H54 (cell line): ENCODE measurements at regions not wholly inside any gene's neighbourhood (a gene's known extent, or its start where the extent isn't known, plus 50 kb on each side); places are given as distances from the start of the nearest gene placed in this dataset.

Experiments used
- DNase-seq: peaks from one replicate; pipeline ENCODE4 v3.0.0; 2011; ENCODE audit warnings: low spot score, mixed read lengths; ENCODE audit not compliant: insufficient read length
- FAIRE-seq: peaks from 3 replicates; lab custom pipeline; 2011; peaks lifted over from hg19 to GRCh38; lab: Jason Lieb, UNC
- POLR2A ChIP-seq: IDR thresholded peaks from 2 replicates; pipeline ENCODE4 v1.6.1; 2011; ENCODE audit warnings: low read depth, mild to moderate bottlenecking, low read length

DNA sequence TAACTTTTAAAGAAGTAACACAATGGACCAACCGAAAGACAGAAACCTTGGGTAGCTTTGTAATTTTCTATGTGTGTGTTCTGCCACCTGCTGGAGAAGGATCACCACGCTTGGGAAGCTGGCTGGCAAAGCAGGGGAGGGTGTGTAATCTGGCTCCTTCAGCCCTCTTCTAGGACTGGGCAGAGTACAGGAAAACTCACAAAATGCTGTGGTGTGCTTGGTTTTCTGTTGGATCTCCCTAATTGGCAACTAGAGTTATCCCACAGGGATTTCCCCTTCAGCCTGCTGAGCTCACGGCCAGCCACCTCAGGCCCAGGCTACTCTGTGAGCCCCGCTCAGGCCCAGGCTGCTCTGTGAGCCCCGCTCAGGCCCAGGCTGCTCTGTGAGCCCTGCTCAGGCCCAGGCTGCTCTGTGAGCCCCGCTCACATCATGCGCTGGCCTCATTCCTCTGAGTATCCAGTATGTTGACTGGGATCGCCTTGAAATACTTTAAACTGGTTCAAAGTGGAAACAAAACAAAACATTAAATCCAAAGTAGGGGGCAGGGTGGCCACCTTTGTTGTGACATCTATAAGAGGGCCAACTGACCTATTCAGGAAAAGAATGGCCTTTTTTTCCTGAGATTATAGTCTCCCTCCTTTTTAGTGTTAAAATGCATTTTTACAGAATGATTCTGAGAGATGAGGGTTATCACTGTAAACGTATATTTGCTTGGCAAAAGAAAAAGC, 52.0 kb upstream of the RNU6-8 start:
- DNase-seq (peak; percentile 21), FAIRE-seq (peak; percentile 86)
- TF ChIP-seq POLR2A = no peak

DNA sequence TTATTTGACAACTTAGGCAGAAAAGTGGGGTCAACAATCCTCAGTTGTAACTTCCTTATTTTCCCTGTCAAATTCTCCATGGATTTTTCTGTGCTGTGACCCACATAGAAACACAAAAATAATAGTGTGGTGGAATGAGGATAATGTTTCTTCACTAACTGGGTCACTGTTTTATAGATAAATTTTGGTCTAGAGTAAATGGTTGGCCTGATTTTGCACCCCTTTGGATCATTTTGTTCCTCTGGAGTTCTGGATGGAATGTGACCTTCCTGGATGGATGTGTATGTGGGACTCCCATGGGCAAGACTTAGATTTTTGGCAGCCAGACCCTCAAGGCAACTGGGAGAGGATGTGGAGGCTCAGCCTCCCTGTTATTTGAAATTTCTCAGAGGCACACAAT, 52.7 kb upstream of the RNU6-8 start:
- FAIRE-seq (no peak), DNase-seq (no peak)

DNA sequence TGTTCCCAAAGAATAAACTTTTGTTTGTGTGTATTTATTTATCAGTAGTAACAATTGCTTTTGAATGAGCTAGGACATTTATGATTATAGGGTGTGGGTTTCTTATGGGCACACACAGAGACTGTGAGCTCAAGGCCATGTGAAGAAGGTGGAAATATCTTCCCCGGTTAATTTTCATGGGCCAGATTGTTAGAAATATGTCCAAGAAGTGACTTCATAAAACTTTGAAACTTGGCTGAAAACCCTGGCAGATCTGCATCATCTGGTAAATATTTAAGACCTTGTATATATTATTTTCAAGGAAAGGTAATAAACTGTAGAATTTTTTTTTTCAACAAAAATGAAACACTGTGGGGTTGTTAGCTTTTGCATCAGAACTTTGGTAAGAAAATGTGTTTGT, 53.5 kb upstream of the RNU6-8 start:
- no peak for DNase-seq
- no peak for TF ChIP-seq POLR2A
- FAIRE-seq = no peak

More for the DNA sequence above, 52.7 kb upstream of the RNU6-8 start:
- no peak for TF ChIP-seq POLR2A

GRCh38 chr14:32258336-32258993, 55.4 kb upstream of the RNU6-8 start:
- FAIRE-seq (no peak), DNase-seq (no peak)
- no peak for TF ChIP-seq POLR2A

DNA sequence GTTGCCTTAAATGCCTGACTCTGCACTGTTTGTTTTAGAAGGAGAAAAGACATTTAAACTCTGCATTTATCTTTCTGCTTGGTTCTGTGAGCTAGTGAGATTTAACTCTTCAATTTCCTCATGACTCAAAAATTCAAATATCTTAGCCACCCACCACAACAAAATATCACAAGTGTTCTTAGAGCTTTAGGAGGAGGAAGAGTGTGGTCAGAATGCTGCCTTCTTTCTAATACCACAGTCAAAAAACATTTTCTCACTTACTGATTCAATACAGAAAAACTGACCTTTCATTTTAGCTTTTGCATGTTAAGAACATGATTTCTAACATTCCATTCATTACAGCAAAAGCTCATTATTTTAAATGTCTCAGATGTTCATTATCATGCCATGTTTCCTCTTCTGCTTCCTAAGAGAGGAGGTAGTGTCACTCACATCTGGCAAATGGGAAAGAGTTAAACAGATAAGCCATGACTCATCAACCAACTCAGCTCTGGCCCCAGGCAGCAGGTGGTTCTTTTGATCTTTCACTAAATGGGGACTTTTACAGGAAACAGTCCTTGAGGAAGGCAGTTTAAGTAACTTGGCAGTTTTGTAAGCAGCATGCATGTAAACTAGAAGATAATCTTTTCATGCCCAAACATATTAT, 56.4 kb upstream of the RNU6-8 start:
- peak; percentile 10 for DNase-seq
- FAIRE-seq = peak; percentile 95

GRCh38 chr14:32263939-32264567, 61.0 kb upstream of the RNU6-8 start:
- FAIRE-seq (no peak), DNase-seq (no peak)
- TF ChIP-seq POLR2A = no peak

More for the DNA sequence above, 56.4 kb upstream of the RNU6-8 start:
- TF ChIP-seq POLR2A = no peak

- TF ChIP-seq POLR2A = no peak
- DNase-seq (no peak), FAIRE-seq (no peak)
These were observed 62.5 kb upstream of the RNU6-8 start for GRCh38 chr14:32265584-32265983.

DNA sequence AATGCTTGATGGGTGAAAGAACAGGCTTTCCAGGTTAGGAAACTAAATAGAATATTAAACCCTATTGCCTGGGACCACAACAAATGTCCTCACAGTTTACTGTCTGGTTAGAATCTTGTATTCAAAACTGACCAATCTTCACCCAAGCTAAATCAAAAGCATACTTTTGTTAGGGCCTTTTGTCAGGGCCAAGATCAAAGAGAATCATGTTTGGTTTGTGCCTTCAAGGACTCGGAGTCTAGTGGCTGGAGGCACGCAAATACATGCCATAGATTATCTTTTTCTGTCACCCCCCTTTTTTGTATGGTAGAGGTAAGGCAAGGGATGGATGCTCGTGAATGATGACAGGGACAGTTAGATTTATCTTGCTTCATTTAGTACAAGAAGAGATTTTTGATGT, 51.1 kb upstream of the AKAP6 start:
- DNase-seq (no peak), FAIRE-seq (no peak)
- no peak for TF ChIP-seq POLR2A
